NCI-H82 treated with DMSO at 0.1 percent for 48 hours (cell line): ENCODE measurements at regions not wholly inside any gene's neighbourhood (a gene's known extent, or its start where the extent isn't known, plus 50 kb on each side); places are given as distances from the start of the nearest gene placed in this dataset.
"Not testable (repeated sequence)": the region's sequence is repeated elsewhere in the genome, so short reads cannot be mapped to it uniquely, and the experiment has no call there.

Experiments used
- DNase-seq: peaks from one replicate; lab custom pipeline; 2025; ENCODE audit not compliant: unreplicated experiment; lab: John Stamatoyannopoulos, UW

- DNase-seq = no peak
These were observed 463.7 kb upstream of the GRIN3A start for GRCh38 chr9:102202126-102202525.

- no peak for DNase-seq
These were observed 447.5 kb upstream of the GRIN3A start for GRCh38 chr9:102185962-102186361.

GRCh38 chr9:102185371-102185770 lies 446.9 kb upstream of the GRIN3A start:
- DNase-seq = no peak

GRCh38 chr9:102178811-102179210 lies 440.4 kb upstream of the GRIN3A start:
- no peak for DNase-seq

GRCh38 chr9:102174202-102174601 lies 435.8 kb upstream of the GRIN3A start:
- DNase-seq = not testable (repeated sequence)

GRCh38 chr9:102164247-102164646 lies 425.8 kb upstream of the GRIN3A start:
- no peak for DNase-seq

- not testable (repeated sequence) for DNase-seq
These were observed 414.6 kb upstream of the GRIN3A start for GRCh38 chr9:102153081-102153480.

GRCh38 chr9:102135768-102136167 lies 397.3 kb upstream of the GRIN3A start:
- no peak for DNase-seq

GRCh38 chr9:102124465-102124864 lies 386.0 kb upstream of the GRIN3A start:
- DNase-seq = no peak

- DNase-seq = no peak
These were observed 376.1 kb upstream of the GRIN3A start for GRCh38 chr9:102114557-102114956.

- no peak for DNase-seq
These were observed 374.7 kb upstream of the GRIN3A start for GRCh38 chr9:102113191-102113590.

GRCh38 chr9:102106439-102106838 lies 368.0 kb upstream of the GRIN3A start:
- DNase-seq = no peak

- no peak for DNase-seq
These were observed 363.3 kb upstream of the GRIN3A start for GRCh38 chr9:102101723-102102122.

- DNase-seq = no peak
These were observed 348.7 kb upstream of the GRIN3A start for GRCh38 chr9:102087141-102087540.

GRCh38 chr9:102085548-102085947 lies 347.1 kb upstream of the GRIN3A start:
- no peak for DNase-seq

GRCh38 chr9:102072059-102072764 lies 333.8 kb upstream of the GRIN3A start:
- DNase-seq = no peak

GRCh38 chr9:102069969-102070368 lies 331.5 kb upstream of the GRIN3A start:
- no peak for DNase-seq

- no peak for DNase-seq
These were observed 316.4 kb upstream of the GRIN3A start for GRCh38 chr9:102054811-102055210.

- DNase-seq = no peak
These were observed 311.3 kb upstream of the GRIN3A start for GRCh38 chr9:102049586-102050246.

GRCh38 chr9:102047549-102047948 lies 309.1 kb upstream of the GRIN3A start:
- no peak for DNase-seq

- no peak for DNase-seq
These were observed 305.7 kb upstream of the GRIN3A start for GRCh38 chr9:102044133-102044532.

GRCh38 chr9:102038006-102038405 lies 299.6 kb upstream of the GRIN3A start:
- no peak for DNase-seq

GRCh38 chr9:102035929-102036328 lies 297.5 kb upstream of the GRIN3A start:
- DNase-seq = no peak
